ENCODE measurements at regions not wholly inside any gene's neighbourhood (a gene's known extent, or its start where the extent isn't known, plus 50 kb on each side); places are given as distances from the start of the nearest gene placed in this dataset.

DNA sequence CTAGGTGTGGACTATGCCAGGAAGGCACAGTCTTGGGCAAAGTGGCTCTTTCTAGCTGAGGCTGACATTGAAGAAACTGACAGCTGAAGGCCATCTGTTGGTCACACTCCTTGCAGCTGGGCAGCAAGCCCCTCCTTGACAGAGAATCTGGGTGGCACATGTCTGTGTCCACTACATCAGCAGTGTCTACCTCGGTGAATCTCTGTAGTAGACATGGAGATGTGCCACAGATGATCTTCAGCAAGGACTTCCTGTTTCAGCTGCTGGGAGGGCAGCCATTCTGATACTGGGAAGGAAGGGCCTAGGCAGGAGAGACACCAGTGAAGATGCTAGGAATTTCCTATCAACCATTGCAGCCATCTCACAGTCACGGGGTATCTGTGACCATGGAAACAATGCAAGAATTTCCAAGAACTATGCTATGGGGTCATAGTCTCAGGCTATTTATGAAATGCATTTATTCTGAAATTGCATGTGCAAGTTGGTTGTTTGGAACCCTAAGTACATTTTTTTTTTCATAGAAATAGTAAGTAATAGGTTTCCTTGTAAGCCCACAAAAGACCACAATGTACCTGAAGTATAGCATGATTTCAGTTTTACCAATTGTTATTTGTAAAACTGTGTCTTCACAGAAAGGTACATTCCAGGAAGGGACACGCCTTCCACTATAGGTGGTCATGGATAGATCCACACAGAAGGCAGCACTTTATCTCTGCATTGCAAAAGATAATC lies 63.8 kb upstream of the DARS1 start:
- no peak for DNase-seq
- Histone ChIP-seq H3K27me3 (ENCODE audit: control insufficient read depth, insufficient read depth, low read length) (no peaks in the 10 kb centered on the region), H3K4me3 (ENCODE audit: insufficient read depth, low read depth, low read length) (no peak overlapping the region), H3K36me3 (replicated peaks; ENCODE audit: control insufficient read depth, insufficient read depth, low read length) (no peaks in the 10 kb centered on the region)

- Histone ChIP-seq H3K36me3 (replicated peaks; ENCODE audit: control insufficient read depth, insufficient read depth, low read length) (no peaks in the 10 kb centered on the region), H3K4me3 (ENCODE audit: insufficient read depth, low read depth, low read length) (no peak overlapping the region), H3K27me3 (ENCODE audit: control insufficient read depth, insufficient read depth, low read length) (no peaks in the 10 kb centered on the region)
- DNase-seq, result no peak
Measured at GRCh38 chr2:136045835-136046570, 60.6 kb upstream of the DARS1 start.

GRCh38 chr2:136045344-136045743 lies 59.9 kb upstream of the DARS1 start:
- H3K4me3 ChIP-seq (ENCODE audit: insufficient read depth, low read depth, low read length), result no peak overlapping the region
- DNase-seq, result no peak
- no peaks in the 10 kb centered on the region for H3K36me3 ChIP-seq (replicated peaks; ENCODE audit: control insufficient read depth, insufficient read depth, low read length)
- no peaks in the 10 kb centered on the region for H3K27me3 ChIP-seq (ENCODE audit: control insufficient read depth, insufficient read depth, low read length)
